ENCODE measurements at regions not wholly inside any gene's neighbourhood (a gene's known extent, or its start where the extent isn't known, plus 50 kb on each side); places are given as distances from the start of the nearest gene placed in this dataset.

DNA sequence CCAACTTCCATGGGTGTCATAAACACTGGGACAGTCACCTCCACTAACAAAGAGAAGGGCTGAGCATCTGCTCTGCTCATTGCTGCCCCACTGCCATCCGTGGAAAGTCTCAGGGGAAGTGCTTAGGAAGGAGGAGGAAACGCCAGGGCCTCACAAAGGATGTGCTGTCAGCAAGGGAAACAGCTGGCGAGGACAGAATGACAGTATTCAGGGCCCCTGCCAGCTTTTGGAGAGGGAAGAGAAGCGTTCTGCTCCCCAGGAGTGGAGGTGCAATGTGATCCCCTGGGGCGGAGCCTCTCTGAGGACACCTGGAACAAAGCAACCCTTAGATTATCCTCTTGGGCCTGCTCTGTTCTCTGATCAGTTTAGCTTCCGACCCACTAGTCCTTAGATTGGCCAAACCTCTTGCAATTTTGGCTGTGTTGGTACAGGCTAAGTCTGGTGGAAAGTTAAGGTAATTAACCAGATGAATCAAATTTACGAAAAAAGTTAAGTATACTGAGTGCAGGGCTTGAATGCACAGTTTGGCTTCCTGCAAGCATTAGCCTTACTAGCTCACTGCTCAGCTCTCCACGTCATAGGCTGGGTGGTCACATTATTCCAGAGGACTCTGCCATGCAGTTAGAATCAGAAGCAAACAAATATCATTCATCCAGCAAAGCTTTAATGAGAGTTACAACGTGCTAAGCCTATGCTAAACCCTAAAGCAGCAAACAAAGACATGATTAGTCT, 170.2 kb upstream of the NFIA start:
- H3K27ac ChIP-seq: no peak overlapping the region
- no peaks in the 10 kb centered on the region for H3K9me2 ChIP-seq (ENCODE audit: insufficient read depth)
- no TSS peak for BruUV-seq (replicated peaks)
- no peaks in the 10 kb centered on the region for H3F3A ChIP-seq (ENCODE audit: insufficient read depth, low read depth)
- no peaks in the 10 kb centered on the region for H4K20me1 ChIP-seq (ENCODE audit: insufficient read depth)
- H3K4me3 ChIP-seq: no peak overlapping the region
- no peaks in the 10 kb centered on the region for H3K36me3 ChIP-seq (ENCODE audit: low read depth)
- H3K79me2 ChIP-seq (ENCODE audit: low read depth): no peaks in the 10 kb centered on the region
- no peaks in the 10 kb centered on the region for H3K9me3 ChIP-seq (ENCODE audit: insufficient read depth, low read depth)
- H2AFZ ChIP-seq: no peak overlapping the region
- POLR2A ChIA-PET (ENCODE audit: unreplicated experiment): no interaction called here
- intact Hi-C loops (cut with micrococcal nuclease; ENCODE audit: unreplicated experiment): no loop called here
- H3K27me3 ChIP-seq (ENCODE audit: insufficient read depth, low read depth): no peaks in the 10 kb centered on the region
- TF ChIP-seq EZH2 (IDR thresholded peaks at IDR 0.05; ENCODE audit: low read depth): no peak
- TF ChIP-seq, protein P1, sequence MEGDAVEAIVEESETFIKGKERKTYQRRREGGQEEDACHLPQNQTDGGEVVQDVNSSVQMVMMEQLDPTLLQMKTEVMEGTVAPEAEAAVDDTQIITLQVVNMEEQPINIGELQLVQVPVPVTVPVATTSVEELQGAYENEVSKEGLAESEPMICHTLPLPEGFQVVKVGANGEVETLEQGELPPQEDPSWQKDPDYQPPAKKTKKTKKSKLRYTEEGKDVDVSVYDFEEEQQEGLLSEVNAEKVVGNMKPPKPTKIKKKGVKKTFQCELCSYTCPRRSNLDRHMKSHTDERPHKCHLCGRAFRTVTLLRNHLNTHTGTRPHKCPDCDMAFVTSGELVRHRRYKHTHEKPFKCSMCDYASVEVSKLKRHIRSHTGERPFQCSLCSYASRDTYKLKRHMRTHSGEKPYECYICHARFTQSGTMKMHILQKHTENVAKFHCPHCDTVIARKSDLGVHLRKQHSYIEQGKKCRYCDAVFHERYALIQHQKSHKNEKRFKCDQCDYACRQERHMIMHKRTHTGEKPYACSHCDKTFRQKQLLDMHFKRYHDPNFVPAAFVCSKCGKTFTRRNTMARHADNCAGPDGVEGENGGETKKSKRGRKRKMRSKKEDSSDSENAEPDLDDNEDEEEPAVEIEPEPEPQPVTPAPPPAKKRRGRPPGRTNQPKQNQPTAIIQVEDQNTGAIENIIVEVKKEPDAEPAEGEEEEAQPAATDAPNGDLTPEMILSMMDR (conservative IDR thresholded peaks at IDR 0.05): no peak
- no peak overlapping the region for H3K4me2 ChIP-seq
- H3K4me1 ChIP-seq (replicated peaks; ENCODE audit: insufficient read depth): no peaks in the 10 kb centered on the region
- CTCF ChIA-PET: no interaction called here
- no peak for DNase-seq

DNA sequence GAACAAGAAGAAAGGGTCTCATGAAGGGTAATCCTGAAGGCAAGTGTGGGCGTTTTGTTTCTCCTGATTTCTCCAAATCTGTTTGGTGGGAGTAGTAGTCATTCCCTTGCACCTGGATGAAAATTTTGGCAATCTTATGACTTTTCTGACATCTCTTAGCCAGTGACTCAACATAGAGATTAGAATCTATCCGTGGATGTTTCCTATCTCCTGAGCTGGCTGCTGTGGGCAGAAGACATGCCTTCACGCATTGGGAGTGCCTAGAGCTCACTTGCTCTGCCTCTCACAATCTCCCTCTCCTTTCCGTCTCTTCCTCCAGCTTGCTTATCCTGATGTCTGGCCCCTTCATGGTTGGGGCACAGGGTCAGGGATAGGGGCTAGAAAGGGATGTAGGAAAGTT, 174.2 kb upstream of the NFIA start:
- Histone ChIP-seq H3K4me3 (no peak overlapping the region), H4K20me1 (ENCODE audit: insufficient read depth) (no peaks in the 10 kb centered on the region), H3K9me2 (ENCODE audit: insufficient read depth) (no peaks in the 10 kb centered on the region), H3K4me2 (no peak overlapping the region), H3K79me2 (ENCODE audit: low read depth) (no peaks in the 10 kb centered on the region), H3F3A (ENCODE audit: insufficient read depth, low read depth) (no peaks in the 10 kb centered on the region), H3K36me3 (ENCODE audit: low read depth) (no peaks in the 10 kb centered on the region), H3K9me3 (ENCODE audit: insufficient read depth, low read depth) (no peaks in the 10 kb centered on the region), H3K27me3 (ENCODE audit: insufficient read depth, low read depth) (no peaks in the 10 kb centered on the region), H2AFZ (no peak overlapping the region), H3K27ac (no peak overlapping the region), H3K4me1 (replicated peaks; ENCODE audit: insufficient read depth) (0 out of 2 replicates have a peak, but pooled peaks cover 8% of the 10 kb centered on the region)
- intact Hi-C loops (cut with micrococcal nuclease; ENCODE audit: unreplicated experiment): no loop called here
- CTCF ChIA-PET: no interaction called here
- no TSS peak for BruUV-seq (replicated peaks)
- no peak for TF ChIP-seq EZH2 (IDR thresholded peaks at IDR 0.05; ENCODE audit: low read depth)
- TF ChIP-seq, protein P1 (conservative IDR thresholded peaks at IDR 0.05): no peak
- DNase-seq: no peak
- POLR2A ChIA-PET (ENCODE audit: unreplicated experiment): no interaction called here

DNA sequence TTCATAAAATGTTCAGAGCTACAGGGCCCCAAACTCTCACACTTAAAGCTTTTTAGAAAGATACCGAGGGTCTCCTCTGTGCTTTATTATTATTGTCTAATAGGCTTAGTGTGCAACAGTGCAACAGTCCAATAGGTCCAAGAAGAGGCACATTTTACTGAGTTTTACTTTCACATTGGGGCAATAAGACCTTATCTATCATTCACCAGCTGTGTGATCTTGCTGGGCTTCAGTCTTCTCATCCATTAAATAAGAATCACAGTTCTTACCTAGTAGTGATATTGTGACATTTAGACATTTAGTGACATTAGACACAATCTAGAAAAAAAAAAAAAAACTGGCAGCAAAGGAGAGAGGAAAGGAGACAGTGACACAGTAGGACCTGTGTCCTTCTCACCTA, 175.8 kb upstream of the NFIA start:
- Histone ChIP-seq H3F3A (ENCODE audit: insufficient read depth, low read depth) (no peaks in the 10 kb centered on the region), H3K79me2 (ENCODE audit: low read depth) (no peaks in the 10 kb centered on the region), H4K20me1 (ENCODE audit: insufficient read depth) (no peaks in the 10 kb centered on the region), H3K4me3 (no peak overlapping the region), H3K9me2 (ENCODE audit: insufficient read depth) (no peaks in the 10 kb centered on the region), H3K9me3 (ENCODE audit: insufficient read depth, low read depth) (no peaks in the 10 kb centered on the region), H2AFZ (no peak overlapping the region), H3K27ac (no peak overlapping the region), H3K4me2 (no peak overlapping the region), H3K27me3 (ENCODE audit: insufficient read depth, low read depth) (no peaks in the 10 kb centered on the region), H3K4me1 (replicated peaks; ENCODE audit: insufficient read depth) (0 out of 2 replicates have a peak, but pooled peaks cover 8% of the 10 kb centered on the region), H3K36me3 (ENCODE audit: low read depth) (no peaks in the 10 kb centered on the region)
- no peak for DNase-seq
- ChIA-PET POLR2A (ENCODE audit: unreplicated experiment) (no interaction called here), CTCF (no interaction called here)
- TF ChIP-seq, protein P1 (conservative IDR thresholded peaks at IDR 0.05): no peak
- TF ChIP-seq EZH2 (IDR thresholded peaks at IDR 0.05; ENCODE audit: low read depth): no peak
- no TSS peak for BruUV-seq (replicated peaks)
- intact Hi-C loops (cut with micrococcal nuclease; ENCODE audit: unreplicated experiment): loop anchor here (1.0 kb wide), 1 partner anchor 11 kb away; no protein-coding TSS in a partner anchor
